ENCODE measurements at regions not wholly inside any gene's neighbourhood (a gene's known extent, or its start where the extent isn't known, plus 50 kb on each side); places are given as distances from the start of the nearest gene placed in this dataset.

GRCh38 chr3:83835040-83835439 lies 1123.7 kb upstream of the CADM2 start:
- no peak overlapping the region for H2BK15ac ChIP-seq (ENCODE audit: low read depth, low read length)
- H3K4ac ChIP-seq (ENCODE audit: low read depth, low read length) = no peak overlapping the region
- H3K23ac ChIP-seq (ENCODE audit: insufficient read length, low read depth, low read length) = no peak overlapping the region
- no peak overlapping the region for H3K4me3 Mint-ChIP-seq
- no peak overlapping the region for H4K8ac ChIP-seq (replicated peaks; ENCODE audit: insufficient read length, low read depth, low read length)
- no peaks in the 10 kb centered on the region for H4K20me1 ChIP-seq (ENCODE audit: control insufficient read depth, insufficient read depth, insufficient read length)
- H3K4me1 Mint-ChIP-seq = no peaks in the 10 kb centered on the region
- no peaks in the 10 kb centered on the region for H3K4me1 ChIP-seq (ENCODE audit: insufficient read depth, low read length)
- no peak overlapping the region for H2BK12ac ChIP-seq (ENCODE audit: insufficient read length, low read depth, low read length)
- H3K36me3 Mint-ChIP-seq (ENCODE audit: insufficient read depth in 1 of 3, low read depth in 3 of 3) = peaks cover 0 to 19% (median 4%) of the 10 kb centered on the region in 3 experiments; a peak in 4 of 7 replicates
- H3T11ph ChIP-seq (ENCODE audit: low read length) = no peak overlapping the region
- no peak overlapping the region for H2BK120ac ChIP-seq (ENCODE audit: low read depth, low read length, poor library complexity, severe bottlenecking)
- no peak for DNase-seq
- H3K9ac ChIP-seq (ENCODE audit: extremely low read depth, insufficient read length, low read length) = no peak overlapping the region
- no peak overlapping the region for H3K18ac ChIP-seq (ENCODE audit: insufficient read length, low read depth, low read length)
- H2AFZ ChIP-seq (ENCODE audit: low read length) = no peak overlapping the region
- no peaks in the 10 kb centered on the region for H3K79me1 ChIP-seq (ENCODE audit: insufficient read depth, low read depth, low read length, poor library complexity, severe bottlenecking)
- WGBS (ENCODE audit: extremely low coverage, insufficient read length, low lambda C conversion rate) = no CpG with 5 or more reads among the region's 4 CpGs
- H2AK5ac ChIP-seq (ENCODE audit: insufficient read length, low read length) = no peak overlapping the region
- no peak for TF ChIP-seq CTCF (conservative IDR thresholded peaks at IDR 0.05)
- no peak overlapping the region for H3K27ac ChIP-seq (ENCODE audit: insufficient read length, low read depth, low read length)
- no peaks in the 10 kb centered on the region for H3K27me3 Mint-ChIP-seq (ENCODE audit: low read depth)
- no peak overlapping the region for H2BK20ac ChIP-seq (ENCODE audit: low read depth, low read length, poor library complexity, severe bottlenecking)
- peaks cover 22 to 25% of the 10 kb centered on the region in 2 experiments for H3K9me3 Mint-ChIP-seq
- H3K27ac Mint-ChIP-seq = no peak overlapping the region
- H4K5ac ChIP-seq (ENCODE audit: insufficient read length, low read depth, low read length) = no peak overlapping the region
- H3K79me2 ChIP-seq (ENCODE audit: insufficient read depth, low read length) = no peaks in the 10 kb centered on the region
- H3K9me3 ChIP-seq (ENCODE audit: control insufficient read depth, low read depth, low read length) = no peaks in the 10 kb centered on the region
- no peak overlapping the region for H2BK5ac ChIP-seq (ENCODE audit: insufficient read length, low read length)
- no peak overlapping the region for H3K14ac ChIP-seq (ENCODE audit: insufficient read depth, low read length)
- no peaks in the 10 kb centered on the region for H3K27me3 ChIP-seq (ENCODE audit: insufficient read depth, low read length)
- no peaks in the 10 kb centered on the region for H3K23me2 ChIP-seq (ENCODE audit: insufficient read length, low read depth, low read length, poor library complexity, severe bottlenecking)
- H3K4me2 ChIP-seq (ENCODE audit: insufficient read depth, insufficient read length, low read length) = no peak overlapping the region
- H3K56ac ChIP-seq (ENCODE audit: insufficient read length, low read depth, low read length) = no peak overlapping the region
- no peak overlapping the region for H4K91ac ChIP-seq (ENCODE audit: insufficient read length, low read depth, low read length)
